HG02759 (cell line): ENCODE measurements at regions not wholly inside any gene's neighbourhood (a gene's known extent, or its start where the extent isn't known, plus 50 kb on each side); places are given as distances from the start of the nearest gene placed in this dataset.

Source experiments
- ATAC-seq: cut with Tn5 transposase; IDR thresholded peaks from one replicate; pipeline ENCODE4 v1.9.1; 2021; ENCODE audit warnings: mild to moderate bottlenecking, moderate library complexity; ENCODE audit not compliant: unreplicated experiment

DNA sequence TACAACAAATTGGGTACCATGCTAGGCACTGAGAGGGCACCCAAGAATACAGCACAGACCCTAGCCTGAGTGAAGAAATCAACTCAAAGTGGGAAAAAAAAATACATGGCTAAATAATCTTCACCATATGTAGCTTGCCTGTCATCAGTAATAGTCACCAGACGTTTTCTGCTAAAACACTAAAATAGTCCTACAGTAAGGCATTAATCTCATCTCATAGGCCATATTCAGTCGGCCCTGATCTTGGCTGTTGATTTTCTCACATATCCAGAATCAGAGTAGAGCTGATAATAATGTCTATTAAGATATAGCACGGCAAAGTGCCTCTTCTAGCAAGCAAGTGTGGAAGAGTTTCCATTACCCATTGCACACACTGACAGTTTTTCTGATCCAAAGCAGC, 322.1 kb upstream of the SLC30A5 start:
- ATAC-seq: no peak

GRCh38 chr5:68776381-68776780, 317.4 kb upstream of the SLC30A5 start:
- no peak for ATAC-seq

- ATAC-seq: no peak
Measured at GRCh38 chr5:68777135-68777534, 316.7 kb upstream of the SLC30A5 start.

- no peak for ATAC-seq
Measured at GRCh38 chr5:68778484-68778883, 315.3 kb upstream of the SLC30A5 start.

- ATAC-seq: no peak
Measured at GRCh38 chr5:68780299-68780955, 313.4 kb upstream of the SLC30A5 start.

GRCh38 chr5:68793074-68793473, 300.7 kb upstream of the SLC30A5 start:
- no peak for ATAC-seq

DNA sequence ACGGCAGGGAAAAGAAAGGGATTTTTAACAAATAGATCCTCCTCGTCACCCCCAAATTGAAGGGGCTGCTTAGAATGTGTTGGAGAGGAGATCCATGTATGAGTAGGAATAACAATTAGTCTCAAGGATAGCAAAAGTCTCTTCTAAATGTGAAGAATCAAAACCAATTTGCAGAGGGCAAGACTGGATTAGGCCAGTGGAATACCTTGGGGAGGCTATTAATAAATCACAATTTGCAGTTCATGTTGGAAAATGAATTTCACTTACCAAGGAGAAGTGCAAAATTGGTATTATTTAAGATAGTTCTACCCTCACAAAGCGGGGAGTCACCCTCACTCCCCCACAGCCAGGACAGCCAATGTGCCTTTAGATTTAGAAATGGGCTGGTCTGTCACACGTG, 299.8 kb upstream of the SLC30A5 start:
- no peak for ATAC-seq

DNA sequence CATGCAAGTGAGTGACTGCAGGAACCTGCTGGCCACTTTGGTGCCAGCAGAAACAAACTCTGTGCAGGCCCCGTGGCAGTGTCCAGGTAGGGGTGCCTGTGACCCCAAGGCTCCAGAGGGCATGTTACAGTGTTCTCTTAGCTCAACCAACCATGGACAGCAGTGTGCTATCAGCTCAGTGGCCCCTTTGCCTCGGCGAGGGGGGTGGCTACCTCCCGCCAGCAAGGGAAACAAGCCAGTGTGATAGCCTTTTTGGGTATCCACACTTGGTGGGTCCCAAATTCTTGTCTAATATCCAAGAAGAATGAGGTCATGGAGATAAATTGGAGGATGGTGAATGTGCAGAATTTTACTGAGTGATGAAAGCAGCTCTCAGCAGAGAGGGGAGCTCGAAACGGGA, 298.6 kb upstream of the SLC30A5 start:
- no peak for ATAC-seq

DNA sequence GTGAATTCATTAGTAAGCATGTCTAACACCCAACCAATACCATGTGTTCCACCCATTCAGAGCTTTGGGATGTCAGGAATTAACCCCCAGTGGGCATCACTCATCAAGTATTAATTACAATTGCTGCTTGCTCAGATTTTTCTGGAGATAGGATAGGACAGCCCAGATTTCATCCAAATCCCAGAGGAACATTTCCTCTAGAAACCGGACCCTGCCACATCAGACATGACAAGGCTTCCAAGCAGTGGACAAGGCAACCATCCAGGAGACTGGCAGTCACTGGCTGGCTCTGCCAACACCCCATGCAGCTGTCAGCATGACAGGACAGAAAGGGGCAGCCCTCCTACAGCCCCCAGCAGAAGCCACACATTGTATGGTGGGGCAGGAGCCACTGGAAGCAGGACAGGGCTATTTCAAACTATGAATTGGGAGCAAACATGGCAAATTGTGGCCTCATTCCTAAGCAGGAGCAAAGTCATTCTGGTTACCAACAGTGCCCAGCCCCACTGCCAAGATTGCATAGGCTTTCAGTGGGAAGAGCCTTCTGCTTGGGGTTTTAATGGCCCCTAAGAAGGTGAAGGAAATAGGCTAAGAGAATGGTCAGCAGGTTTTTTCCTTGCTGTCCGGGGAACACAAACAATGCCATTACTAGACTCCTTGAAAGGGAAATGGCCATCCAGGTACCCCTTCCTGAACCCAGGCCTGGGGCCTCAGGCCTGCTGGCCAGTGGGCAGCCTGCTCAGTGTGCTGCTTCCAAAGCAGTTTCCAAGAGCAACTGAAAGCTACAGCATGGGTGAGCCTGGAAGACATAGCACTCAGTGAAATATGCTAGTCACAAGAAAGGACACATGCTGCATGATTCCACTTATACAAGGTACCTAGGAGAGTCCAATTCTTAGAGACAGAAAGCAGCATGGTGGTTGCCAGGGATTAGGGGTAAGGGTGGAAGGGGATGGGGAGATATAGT, 294.7 kb upstream of the SLC30A5 start:
- ATAC-seq: no peak

DNA sequence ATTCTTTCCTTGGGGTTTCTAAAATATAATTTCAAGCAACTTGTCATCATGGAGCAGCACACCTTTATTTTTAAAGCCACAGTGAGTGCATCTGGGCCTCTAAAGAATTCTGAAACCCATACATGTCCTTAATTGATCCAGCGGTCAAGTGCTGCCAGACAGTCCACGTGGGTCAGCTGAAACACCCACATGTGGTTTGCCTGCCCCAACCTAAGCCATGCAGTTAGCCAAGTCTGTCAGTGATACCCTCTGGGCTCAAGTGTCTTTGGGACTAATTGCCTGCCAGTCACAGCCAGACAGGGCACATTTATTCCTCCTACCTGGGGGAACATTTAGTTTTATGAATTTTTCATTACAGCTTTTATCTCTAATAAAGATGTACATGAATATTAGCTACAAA, 291.4 kb upstream of the SLC30A5 start:
- no peak for ATAC-seq

DNA sequence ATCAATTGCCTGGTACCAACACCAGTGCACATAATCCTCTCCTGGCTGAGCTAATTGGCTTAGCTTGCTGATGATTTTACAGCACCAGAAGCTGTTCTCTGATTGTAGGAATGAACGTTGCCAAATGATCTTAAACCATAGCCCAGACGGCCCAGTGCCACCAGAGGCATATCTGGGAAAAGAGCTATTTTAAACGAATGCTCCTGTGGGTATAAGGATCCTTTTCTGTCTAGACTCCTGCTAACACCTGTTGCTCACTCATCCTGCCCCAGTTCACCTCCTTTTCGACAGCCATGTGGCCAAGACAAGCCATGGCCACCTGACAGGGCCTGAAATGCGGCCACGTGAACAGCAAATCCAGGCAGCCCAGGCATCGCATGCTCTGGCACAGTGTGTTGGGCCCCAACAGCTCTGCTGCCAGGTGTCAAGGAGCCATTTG, 289.9 kb upstream of the SLC30A5 start:
- no peak for ATAC-seq

DNA sequence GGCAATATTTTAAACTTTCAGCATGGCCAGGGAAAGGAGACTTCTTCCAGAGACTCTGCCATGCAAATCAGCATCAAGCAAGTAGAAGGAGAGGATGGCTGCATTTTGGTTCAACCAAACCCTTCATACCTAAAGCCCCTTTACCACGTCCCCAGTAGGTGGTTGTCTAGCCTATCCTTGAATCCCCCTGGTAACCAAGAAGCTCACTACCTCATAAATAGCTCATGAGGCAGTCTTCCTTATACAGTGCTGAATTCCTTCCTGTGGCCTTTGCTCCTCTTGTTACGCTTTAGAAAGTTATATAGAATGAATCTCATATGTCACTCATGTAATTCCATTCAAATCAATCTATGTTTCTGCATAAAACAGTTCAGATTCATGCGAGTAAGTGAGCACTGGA, 289.5 kb upstream of the SLC30A5 start:
- ATAC-seq: no peak

DNA sequence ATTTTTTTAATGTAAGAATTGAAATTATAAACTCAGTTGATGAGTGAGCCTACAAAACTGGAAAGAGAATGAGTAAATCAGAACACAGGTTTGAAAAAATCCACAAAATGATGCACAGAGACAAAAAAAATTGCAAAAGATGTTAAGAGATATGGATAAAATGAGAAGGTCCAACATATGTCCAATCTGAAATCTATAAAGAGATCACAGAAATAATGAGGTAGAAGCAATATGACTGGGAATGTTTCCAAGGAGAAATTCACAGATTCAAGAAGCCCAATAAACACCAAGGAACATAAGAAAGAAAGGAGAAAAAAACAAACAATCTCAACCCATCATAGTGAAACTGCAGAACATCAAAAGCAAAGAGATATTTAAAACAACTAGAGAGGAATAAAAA, 288.4 kb upstream of the SLC30A5 start:
- ATAC-seq: no peak

GRCh38 chr5:68817632-68818031, 276.2 kb upstream of the SLC30A5 start:
- no peak for ATAC-seq

- no peak for ATAC-seq
Measured at GRCh38 chr5:68818057-68818695, 275.6 kb upstream of the SLC30A5 start.

- no peak for ATAC-seq
Measured at GRCh38 chr5:68818870-68819269, 274.9 kb upstream of the SLC30A5 start.

DNA sequence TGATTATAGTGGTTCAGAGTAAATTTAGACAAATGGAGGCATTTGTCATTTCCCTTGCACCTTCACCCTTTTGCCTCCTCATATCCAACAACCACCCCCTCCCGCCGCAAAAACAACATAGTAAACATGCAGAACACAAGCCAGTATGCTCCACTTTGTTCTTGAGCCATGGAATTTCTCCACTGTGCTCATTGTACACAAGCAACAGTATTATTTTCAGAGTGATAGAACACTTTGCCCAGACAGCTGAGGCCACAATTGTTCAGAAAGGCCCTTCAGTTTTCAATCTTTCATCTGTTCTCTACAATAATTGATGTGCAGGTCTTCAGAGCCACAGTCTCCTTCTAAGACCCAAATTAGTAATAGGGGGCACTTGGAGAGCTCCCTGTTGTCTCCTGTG, 272.8 kb upstream of the SLC30A5 start:
- no peak for ATAC-seq

DNA sequence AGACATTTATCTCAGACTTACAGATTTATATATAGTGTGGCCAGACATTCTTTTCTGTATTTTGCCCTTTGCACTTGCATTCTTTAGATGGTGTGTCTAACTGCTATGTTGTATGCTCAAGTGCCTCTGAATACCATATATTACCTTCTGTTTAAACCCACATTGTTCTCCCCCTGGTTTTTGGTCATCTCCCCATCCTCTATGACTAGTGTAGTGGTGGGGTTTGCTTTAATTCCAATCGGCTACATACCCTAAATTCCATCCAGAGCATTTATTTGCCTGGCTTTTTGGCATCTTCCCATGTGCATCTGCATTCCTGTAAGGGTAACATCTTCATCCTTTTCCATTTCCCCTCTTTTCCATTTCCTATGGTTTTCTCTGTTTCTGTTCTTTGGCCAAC, 271.0 kb upstream of the SLC30A5 start:
- no peak for ATAC-seq

- no peak for ATAC-seq
Measured at GRCh38 chr5:68823301-68823700, 270.5 kb upstream of the SLC30A5 start.

DNA sequence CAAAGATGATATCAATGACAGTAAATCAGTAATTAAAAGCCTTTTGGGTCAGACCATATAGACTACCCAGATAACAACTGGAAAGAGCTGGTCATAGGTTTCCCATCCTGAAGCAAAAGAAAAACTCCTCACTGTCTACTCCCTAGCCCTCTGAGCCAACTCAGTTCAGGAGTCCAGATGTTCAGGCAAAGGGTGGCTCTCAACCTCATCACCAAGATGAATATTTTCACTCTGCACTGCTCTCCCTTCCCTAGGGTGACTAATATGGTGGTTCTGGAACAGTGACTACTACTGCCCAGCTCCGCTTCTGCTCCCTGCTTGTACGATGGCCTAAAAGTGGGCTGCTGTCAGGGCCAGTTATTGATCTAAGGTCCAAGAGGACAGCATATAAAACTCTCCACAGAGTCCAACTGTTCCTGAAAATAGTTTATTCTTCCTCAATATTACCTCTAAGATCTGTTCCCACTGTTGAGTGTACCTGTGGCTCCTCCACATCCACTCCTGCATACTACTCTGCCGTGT, 263.4 kb upstream of the SLC30A5 start:
- ATAC-seq: no peak

GRCh38 chr5:68834491-68834981, 259.3 kb upstream of the SLC30A5 start:
- no peak for ATAC-seq
